Prostate gland (tissue), 2 donors: ENCODE measurements at regions not wholly inside any gene's neighbourhood (a gene's known extent, or its start where the extent isn't known, plus 50 kb on each side); places are given as distances from the start of the nearest gene placed in this dataset.

Experiments
- CTCF ChIP-seq, 4 experiments: fragments of 200-600 bp in 2 of 4; fragments of 450-650 bp in 2 of 4; sonication (generic) in 2 of 4; IDR thresholded peaks; 1 replicate in 3 of 4; 2 replicates in 1 of 4; pipeline ENCODE4 v1.5.1; 2016 to 2019; ENCODE audit warnings: antibody characterized with exemption in 4 of 4, mild to moderate bottlenecking in 2 of 4, moderate library complexity in 2 of 4
- POLR2A ChIP-seq: fragments of 450-650 bp; IDR thresholded peaks from one replicate; pipeline ENCODE4 v1.6.1; 2016; ENCODE audit warnings: antibody characterized with exemption, mild to moderate bottlenecking
- POLR2AphosphoS5 ChIP-seq: sonication (generic); formaldehyde crosslinking; IDR thresholded peaks from one replicate; pipeline ENCODE4 v1.6.1; 2017; ENCODE audit warnings: antibody characterized with exemption

GRCh38 chr9:79001012-79001411 lies 570.8 kb upstream of the TLE4 start:
- no peak for TF ChIP-seq POLR2AphosphoS5
- TF ChIP-seq CTCF (IDR thresholded peaks at IDR 0.05): no peak
- TF ChIP-seq POLR2A: no peak
